Bronchial epithelial cell (primary cell): ENCODE measurements at regions not wholly inside any gene's neighbourhood (a gene's known extent, or its start where the extent isn't known, plus 50 kb on each side); places are given as distances from the start of the nearest gene placed in this dataset.

ENCODE experiments used
- DNase-seq: peaks from one replicate; pipeline ENCODE4 v3.0.0-alpha.2; 2010; ENCODE audit warnings: low read depth
- FAIRE-seq: peaks from 2 replicates; lab custom pipeline; 2011; peaks lifted over from hg19 to GRCh38; lab: Jason Lieb, UNC
- H3K27me3 ChIP-seq: 2 replicates; pipeline ENCODE4 v1.5.1; 2011; ENCODE audit warnings: low read length; ENCODE audit not compliant: control insufficient read depth, insufficient read depth
- H3K36me3 ChIP-seq: 2 replicates; pipeline ENCODE4 v1.5.1; 2011; ENCODE audit warnings: low read length; ENCODE audit not compliant: control insufficient read depth, insufficient read depth
- H3K4me3 ChIP-seq: 2 replicates; pipeline ENCODE4 v1.5.1; 2011; ENCODE audit warnings: mild to moderate bottlenecking, low read depth, low read length, control low read depth
- TF ChIP-seq, protein P1 (sequence below): IDR thresholded peaks from 2 replicates; pipeline ENCODE4 v1.5.1; 2011; ENCODE audit warnings: mild to moderate bottlenecking, moderate library complexity, low read length, control low read depth, inconsistent platforms; ENCODE audit not compliant: insufficient read depth, severe bottlenecking

DNA sequence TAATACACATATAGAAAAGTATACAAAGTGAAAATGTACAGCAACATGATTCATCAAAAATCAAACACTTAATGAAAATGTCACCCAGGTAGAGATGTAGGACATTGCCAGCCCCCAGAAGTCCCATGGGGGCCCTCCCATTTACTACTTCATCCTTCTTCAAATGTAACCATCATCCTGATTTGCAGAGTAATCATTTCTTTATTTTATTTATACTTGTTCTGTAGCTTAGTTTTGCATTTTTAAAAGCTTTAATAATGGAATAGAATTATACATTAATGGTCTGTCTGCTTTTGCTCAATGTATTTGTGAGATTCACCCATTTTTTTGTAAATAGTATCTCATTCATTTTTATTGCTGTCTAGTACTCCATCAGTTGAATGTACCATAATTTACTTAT, 96.8 kb upstream of the CD55 start:
- no peak for FAIRE-seq
- TF ChIP-seq, protein P1, sequence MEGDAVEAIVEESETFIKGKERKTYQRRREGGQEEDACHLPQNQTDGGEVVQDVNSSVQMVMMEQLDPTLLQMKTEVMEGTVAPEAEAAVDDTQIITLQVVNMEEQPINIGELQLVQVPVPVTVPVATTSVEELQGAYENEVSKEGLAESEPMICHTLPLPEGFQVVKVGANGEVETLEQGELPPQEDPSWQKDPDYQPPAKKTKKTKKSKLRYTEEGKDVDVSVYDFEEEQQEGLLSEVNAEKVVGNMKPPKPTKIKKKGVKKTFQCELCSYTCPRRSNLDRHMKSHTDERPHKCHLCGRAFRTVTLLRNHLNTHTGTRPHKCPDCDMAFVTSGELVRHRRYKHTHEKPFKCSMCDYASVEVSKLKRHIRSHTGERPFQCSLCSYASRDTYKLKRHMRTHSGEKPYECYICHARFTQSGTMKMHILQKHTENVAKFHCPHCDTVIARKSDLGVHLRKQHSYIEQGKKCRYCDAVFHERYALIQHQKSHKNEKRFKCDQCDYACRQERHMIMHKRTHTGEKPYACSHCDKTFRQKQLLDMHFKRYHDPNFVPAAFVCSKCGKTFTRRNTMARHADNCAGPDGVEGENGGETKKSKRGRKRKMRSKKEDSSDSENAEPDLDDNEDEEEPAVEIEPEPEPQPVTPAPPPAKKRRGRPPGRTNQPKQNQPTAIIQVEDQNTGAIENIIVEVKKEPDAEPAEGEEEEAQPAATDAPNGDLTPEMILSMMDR = no peak
- no peaks in the 10 kb centered on the region for H3K36me3 ChIP-seq
- no peaks in the 10 kb centered on the region for H3K27me3 ChIP-seq
- DNase-seq = no peak
- H3K4me3 ChIP-seq = no peak overlapping the region

GRCh38 chr1:207227131-207227630, 94.3 kb upstream of the CD55 start:
- Histone ChIP-seq H3K27me3 (no peaks in the 10 kb centered on the region), H3K36me3 (no peaks in the 10 kb centered on the region), H3K4me3 (no peak overlapping the region)
- TF ChIP-seq, protein P1 = no peak
- FAIRE-seq = no peak
- DNase-seq = no peak

GRCh38 chr1:207228987-207229386, 92.5 kb upstream of the CD55 start:
- H3K27me3 ChIP-seq = no peaks in the 10 kb centered on the region
- no peak for FAIRE-seq
- DNase-seq = no peak
- H3K36me3 ChIP-seq = no peaks in the 10 kb centered on the region
- H3K4me3 ChIP-seq = no peak overlapping the region
- TF ChIP-seq, protein P1 = no peak

DNA sequence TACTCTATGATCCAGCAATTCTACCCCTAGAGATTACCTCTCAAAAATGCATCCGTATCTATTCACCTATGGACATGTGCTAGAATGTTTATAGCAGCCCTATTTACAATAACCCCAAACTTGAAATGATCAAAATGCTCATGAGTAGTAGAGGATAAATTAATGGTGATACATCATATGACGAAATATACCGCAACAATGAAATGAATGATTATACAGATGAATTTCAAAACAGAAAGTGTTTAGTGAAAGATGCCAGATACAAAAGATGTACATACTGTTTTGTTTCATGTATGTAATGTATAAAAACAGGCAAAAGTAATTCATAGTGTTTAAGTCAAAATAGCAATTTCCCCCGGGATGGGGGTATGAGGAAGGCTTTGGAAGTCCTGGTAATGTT, 91.0 kb upstream of the CD55 start:
- TF ChIP-seq, protein P1 = no peak
- H3K4me3 ChIP-seq = no peak overlapping the region
- FAIRE-seq (no peak), DNase-seq (no peak)
- H3K36me3 ChIP-seq = no peaks in the 10 kb centered on the region
- no peaks in the 10 kb centered on the region for H3K27me3 ChIP-seq

- no peak for DNase-seq
- TF ChIP-seq, protein P1 = no peak
- no peak for FAIRE-seq
- Histone ChIP-seq H3K27me3 (no peaks in the 10 kb centered on the region), H3K4me3 (no peak overlapping the region), H3K36me3 (no peaks in the 10 kb centered on the region)
These were observed 86.8 kb upstream of the CD55 start for GRCh38 chr1:207234690-207235089.

GRCh38 chr1:207239874-207240273, 81.6 kb upstream of the CD55 start:
- TF ChIP-seq, protein P1 = no peak
- H3K27me3 ChIP-seq = no peaks in the 10 kb centered on the region
- H3K36me3 ChIP-seq = no peaks in the 10 kb centered on the region
- DNase-seq (peak; percentile 94), FAIRE-seq (no peak)
- no peak overlapping the region for H3K4me3 ChIP-seq
